HT-29 (cell line): ENCODE measurements at regions not wholly inside any gene's neighbourhood (a gene's known extent, or its start where the extent isn't known, plus 50 kb on each side); places are given as distances from the start of the nearest gene placed in this dataset.
"Not testable (repeated sequence)": the region's sequence is repeated elsewhere in the genome, so short reads cannot be mapped to it uniquely, and the experiment has no call there.

Experiments
- DNase-seq: peaks from one replicate; pipeline ENCODE4 v3.0.0-alpha.2; 2015; ENCODE audit warnings: low spot score

DNA sequence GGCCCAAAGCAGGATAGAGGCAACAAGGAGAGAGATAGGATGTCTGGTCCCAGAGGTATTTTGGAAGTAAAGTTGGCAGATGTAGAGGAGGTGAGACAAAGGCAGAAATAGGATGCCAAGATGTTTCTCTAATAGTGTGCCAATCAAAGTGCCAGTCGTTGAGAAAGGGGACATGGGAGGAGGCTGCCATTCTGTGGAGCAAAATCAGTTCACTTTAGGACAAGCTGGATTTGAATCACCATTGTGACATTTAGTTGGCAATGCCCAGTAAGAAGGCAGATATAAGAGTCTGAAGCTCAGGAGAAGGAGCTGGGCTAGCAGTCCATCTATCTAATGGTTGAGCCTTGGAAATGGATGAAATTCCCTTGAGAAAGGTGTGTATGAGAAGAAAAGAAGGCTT, 53.8 kb downstream of the ADRB2 start:
- DNase-seq = no peak

DNA sequence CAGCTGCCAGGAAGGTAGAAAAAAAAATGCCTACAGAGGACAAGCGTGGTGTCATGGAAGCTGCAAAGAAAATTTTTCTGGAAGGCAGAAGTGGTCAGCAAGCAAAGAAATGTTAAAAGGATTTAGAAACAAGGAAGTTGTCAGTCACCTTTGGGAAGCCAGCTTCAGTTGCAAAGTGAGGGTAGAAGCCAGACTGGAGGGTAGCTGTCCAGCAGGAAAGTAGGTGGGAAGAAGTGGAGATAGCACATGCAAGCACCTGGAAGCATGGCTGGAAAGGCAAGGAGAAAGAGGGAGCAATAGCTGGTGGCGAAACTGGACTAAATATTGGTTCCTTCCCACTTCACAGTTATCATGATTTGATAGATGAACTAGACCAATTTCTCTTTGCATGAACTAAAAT, 54.3 kb downstream of the ADRB2 start:
- no peak for DNase-seq

DNA sequence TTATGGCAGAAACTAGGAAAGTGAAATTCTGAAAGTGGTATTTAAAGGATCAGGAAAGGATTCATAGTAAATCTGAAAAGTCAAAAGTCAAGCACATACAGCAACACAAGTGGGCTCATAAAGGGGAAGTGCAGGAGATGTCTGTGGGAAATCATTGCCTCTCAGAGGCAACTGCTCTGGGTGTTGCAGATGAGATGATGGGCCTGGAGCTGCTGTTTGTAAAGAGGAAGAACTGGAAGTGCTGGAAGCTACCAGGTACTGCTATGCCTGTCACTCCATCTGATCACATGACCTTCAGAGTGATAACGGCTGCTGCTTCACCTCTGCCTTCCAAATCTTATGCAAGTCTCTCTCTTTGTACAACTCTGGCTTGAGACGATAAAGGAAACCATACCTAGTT, 55.9 kb downstream of the ADRB2 start:
- no peak for DNase-seq

DNA sequence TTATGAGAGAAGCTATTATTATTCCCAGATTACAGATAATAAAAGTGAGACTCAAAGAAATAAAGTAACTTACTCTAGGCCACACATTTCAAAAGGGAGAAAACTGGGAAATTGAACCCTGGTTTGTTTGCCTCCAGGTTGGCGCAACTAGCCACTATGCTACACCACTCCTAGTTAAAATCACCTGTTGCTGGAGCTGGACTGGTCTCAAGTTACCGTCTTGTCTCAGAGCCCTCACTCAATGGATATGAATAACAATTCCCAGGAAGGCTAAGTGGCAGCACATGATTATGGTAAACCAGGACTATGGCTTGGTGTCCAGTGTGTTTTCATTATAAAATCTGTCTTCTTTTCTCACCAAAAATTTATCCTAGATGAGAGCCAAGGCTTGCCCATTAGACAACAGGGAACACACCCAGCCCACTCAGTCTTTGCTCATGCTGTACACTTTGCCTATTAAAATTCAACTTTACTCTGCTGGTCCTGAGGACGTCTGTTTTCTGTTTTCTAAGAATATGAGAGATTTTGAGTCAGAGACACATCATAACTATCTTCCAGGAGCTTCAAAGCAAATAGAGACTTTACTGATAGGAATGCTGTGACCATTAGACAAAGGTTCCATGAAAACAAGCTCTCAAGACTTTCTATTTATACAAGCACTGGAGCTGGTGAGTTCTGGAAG, 58.1 kb downstream of the ADRB2 start:
- no peak for DNase-seq

DNA sequence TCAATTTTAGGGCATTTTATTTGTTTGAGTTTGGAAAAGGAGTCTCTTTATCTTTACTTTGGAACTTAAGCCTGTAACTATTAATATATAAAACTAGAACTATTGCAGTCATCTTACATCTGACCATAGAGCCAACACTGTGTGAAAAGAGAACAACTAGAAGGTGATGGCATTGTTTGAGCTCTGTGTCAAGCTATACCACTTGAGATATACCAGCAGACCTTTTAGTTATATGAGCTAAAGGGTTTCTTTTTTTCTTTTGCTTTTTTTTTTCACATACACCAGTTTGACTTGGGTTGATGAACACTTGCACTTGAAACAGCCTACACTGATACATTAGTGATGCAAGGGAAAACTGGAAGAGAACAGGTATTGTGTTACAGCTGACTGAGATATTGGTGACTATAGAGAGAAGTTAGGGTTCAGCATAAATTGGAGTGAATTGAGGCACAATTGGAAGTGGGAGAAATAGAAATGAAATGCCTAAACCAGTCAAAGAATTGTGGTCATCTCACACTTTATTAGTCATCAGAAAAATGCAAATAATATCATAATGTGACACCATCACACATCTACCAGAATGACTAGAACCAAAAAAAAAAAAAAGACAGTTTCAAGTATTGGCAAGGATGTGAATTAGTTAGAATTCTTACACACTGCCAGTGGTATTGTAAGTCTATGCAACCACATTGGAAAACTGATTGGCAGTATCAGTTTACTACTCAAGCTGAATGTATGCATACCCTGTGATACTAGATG, 60.9 kb downstream of the ADRB2 start:
- DNase-seq = no peak

DNA sequence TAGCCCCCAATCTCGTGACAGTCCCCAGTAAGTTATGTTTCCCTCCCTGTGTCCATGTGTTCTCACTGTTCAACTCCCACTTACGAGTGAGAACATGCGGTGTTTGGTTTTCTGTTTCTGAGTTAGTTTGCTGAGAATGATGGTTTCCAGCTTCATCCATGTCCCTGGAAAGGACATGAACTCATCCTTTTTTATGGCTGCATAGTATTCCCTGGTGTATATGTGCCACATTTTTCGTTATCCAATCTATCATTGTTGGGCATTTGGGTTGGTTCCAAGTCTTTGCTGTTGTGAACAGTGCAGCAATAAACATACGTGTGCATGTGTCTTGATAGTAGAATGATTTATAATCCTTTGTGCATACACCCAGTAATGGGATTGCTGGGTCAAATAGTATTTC, 63.5 kb downstream of the ADRB2 start:
- DNase-seq = not testable (repeated sequence)

DNA sequence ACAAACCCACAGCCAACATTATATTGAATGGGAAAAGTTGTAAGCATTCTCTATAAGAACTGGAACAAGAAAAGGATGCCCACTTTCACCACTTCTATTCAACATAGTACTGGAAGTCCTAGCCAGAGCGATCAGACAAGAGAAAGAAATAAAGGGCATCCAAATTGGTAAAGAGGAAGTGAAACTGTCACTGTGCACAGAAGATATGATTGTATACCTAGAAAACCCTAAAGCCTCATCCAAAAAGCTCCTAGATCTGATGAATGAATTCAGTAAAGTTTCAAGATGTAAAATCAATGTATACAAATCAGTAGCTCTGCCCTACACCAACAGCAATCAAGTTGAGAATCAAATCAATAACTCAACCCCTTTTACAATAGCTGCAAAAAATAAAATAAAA, 69.0 kb downstream of the ADRB2 start:
- DNase-seq = not testable (repeated sequence)

DNA sequence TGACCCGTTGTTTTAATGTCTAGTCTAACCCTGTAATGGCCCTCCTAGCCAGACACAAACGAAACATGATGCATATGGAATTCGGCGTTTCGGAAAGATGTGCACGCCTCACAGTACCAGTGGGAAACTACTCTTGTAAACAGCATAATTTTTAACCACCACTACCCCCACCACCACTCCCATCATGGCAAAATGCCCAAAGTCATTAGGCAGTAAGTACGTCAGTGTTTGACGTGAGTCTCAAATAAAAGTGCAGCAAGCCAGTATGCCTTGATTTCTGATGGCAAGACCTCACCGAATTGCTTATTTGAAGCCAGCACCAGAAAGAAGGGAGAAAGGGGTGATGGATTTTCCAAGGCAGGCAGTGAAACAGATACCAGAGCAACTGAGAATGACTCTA, 71.4 kb downstream of the ADRB2 start:
- DNase-seq = no peak

DNA sequence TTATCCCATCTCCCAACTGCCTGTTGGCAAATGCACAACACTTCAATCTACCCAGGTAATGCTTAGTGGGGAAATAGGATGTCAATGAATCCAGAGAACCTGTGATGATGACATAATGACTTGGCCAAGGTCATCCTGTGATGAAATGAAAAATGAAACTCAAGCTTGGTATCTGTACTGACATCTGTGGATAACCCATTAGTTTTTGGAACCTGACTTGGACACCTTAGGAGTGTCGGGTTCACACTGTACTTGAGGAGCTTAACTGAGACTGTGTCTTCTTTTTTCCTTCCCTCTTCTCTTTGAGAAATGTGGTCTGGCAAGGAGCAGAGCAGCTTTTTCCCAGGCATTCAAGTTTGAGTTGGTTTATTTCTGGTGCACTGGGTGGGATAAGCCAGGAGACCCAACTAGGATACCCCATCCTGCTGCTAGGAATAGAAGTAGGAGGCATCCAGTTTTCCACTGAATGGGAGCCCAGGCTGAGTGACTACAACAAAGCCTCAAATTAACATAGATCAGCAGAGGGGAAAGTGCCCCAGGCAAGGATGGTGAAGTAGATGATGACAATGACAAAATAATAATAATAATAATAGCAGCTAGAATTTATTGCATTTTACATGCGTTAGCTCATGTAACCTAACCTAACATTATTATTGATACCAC, 72.1 kb downstream of the ADRB2 start:
- no peak for DNase-seq

DNA sequence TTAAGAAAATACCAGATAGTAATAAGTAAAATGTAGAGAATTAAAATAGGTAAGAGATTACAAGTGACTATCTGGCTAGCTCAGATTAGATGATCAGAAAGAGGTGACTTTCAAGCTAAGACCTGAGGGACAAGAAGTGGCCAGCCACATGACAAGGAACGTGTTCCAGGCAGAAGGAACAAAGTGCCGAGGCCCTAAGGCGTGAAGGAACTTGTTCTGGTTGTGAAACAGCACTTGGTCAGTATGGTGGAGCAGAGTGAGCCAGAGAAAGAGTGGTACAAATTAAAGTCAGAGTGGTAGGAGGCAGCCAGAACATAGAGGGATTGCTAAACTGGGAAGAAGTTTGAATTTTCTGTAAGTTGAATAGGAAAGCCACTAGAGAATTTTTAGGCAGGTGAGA, 73.6 kb downstream of the ADRB2 start:
- no peak for DNase-seq

DNA sequence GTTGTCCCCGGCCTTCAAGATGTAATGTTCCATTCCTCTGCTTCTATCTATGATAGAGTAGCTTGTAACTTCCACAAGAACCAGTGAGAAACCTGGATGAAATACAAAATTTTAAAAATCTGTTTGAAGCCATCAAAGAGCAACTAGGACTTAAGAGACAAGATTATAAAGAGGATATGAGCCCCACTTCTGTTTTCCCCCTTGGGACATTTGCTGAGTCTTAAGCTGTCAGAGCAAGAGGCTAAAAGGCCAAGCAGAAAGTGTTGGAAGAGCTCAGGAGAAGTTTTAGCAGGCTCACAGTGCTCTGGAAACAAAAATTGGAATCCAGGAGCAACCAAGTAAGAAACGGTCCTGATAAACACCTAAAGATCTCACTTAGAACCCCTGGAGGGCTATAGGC, 76.1 kb downstream of the ADRB2 start:
- DNase-seq = no peak

DNA sequence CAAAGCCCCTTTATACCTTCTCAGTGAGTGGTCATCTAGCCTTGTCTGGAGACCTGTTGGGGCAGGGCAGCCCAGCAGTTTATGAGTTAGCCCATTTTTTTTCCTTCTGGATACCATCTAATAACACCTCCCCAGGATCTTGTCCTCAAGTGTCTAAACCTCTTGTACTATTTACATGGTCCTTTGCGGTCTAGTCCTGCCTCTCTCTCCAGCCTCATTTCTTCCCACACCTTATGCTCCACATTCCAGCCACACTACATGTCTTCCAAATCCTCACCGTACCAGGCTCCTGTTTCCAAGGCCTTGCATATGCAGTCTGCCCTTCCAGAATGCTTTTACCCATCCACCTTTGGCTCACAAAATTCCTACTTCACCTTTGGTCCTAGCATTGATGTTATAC, 77.2 kb downstream of the ADRB2 start:
- DNase-seq = no peak

DNA sequence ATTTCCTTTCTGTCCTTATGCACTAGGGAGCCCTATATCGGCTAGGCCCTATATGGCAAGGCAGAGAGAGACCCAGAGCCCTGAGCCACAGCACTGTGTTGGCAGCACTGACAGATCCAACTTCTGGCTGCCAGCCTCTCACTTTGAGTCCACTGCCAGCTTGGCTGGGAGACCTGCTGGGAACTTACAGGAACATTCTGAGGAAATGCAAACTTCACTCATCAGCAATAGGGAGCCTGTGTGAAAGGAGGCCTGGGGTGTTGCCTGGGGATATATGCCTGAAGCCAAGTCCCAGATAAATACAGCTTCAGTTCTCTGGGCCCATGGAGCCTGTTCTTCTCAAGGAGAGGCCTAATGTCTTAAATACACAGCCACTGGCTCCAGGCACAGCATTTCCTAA, 78.0 kb downstream of the ADRB2 start:
- DNase-seq = no peak

DNA sequence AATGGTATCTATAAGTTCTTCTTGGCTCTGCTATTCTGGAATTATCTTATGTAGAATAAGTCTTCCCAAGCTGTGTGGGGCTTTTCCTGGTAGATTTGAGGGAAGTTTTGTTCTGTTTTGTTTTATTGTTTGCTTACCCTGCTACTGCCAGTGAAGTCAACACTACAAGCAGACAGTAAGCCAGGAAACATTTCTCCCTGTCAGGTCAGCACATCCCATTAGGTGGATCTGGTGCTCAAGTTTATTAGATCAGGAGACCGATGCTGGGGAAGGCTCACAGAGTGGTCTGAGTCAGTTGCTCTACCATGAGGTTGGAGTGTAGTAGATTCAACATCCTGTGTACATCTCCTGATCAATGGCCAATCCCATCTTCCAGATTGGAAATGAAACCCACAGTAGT, 79.1 kb downstream of the ADRB2 start:
- no peak for DNase-seq

DNA sequence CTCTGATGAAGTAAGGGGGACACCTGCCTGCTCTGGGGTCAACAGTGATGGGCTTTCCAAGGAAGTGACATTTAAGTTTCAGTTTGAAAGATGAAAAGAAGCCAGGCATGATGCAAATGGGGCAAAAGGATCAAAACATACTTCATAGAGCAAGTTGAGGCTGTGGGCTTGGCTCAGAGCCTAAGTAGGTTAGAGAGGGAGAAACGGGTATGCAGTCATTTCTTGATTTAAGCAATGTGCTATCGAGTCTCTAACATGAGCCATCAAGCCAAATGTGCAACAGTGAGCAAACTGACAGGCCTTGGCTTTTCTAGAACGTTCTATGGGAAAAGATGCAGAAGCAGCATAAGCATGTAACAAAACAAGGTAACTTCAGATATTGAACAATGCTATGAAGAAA, 80.6 kb downstream of the ADRB2 start:
- no peak for DNase-seq

DNA sequence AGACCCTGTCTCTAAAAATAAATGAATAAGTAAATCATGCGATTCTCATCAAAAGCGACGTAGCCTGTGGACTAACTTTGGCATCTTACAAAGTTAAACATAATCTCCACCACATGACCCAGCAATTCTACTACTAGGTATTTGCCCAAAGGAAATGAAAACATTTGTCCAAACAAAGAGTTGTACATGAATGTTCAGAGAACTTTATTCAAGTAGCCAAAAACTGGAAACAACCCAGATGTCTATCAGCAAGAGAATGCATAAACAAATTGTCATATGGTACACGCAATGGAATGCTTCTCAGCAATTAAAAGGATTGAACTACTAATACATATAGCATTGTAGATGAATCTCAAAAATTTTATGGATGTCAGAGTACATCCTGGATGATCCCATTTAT, 82.6 kb downstream of the ADRB2 start:
- no peak for DNase-seq

DNA sequence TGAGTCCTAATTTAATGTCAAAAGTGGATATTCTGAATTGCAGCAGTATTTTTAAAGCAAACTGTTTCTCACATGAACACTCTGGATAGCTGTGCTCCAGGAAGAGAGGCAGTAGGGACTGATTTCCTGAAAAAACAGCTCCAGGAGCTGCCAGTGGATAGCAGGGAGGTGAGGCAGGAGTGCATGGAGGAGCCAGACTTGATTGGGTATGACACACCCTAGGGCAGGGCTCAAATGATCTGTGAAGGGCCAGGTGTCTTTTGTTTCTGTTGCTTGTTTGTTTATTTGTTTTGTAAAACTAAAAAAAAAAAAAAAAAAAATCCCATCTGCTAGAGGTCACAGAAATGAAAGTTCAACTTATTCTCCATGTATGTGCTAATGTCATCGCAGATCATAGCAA, 83.4 kb downstream of the ADRB2 start:
- no peak for DNase-seq

DNA sequence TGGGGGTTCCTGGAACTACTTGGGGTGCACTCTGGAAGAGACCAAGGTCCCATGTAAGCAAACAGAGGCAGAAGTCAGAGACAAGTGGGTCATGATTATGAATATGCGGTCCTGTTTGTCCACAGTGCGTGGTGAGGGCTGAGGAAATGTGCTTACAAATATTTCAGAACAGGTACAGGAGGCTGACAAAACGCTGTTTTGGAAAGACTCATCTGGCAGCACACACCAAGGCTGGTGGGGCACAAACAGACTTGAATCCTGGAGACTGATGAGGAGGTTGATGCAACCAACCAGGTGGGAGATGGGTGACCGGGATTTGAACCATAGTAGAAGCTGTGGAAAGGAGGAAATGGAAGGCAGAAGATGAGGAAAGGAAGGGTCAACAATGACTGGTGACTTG, 83.8 kb downstream of the ADRB2 start:
- no peak for DNase-seq

DNA sequence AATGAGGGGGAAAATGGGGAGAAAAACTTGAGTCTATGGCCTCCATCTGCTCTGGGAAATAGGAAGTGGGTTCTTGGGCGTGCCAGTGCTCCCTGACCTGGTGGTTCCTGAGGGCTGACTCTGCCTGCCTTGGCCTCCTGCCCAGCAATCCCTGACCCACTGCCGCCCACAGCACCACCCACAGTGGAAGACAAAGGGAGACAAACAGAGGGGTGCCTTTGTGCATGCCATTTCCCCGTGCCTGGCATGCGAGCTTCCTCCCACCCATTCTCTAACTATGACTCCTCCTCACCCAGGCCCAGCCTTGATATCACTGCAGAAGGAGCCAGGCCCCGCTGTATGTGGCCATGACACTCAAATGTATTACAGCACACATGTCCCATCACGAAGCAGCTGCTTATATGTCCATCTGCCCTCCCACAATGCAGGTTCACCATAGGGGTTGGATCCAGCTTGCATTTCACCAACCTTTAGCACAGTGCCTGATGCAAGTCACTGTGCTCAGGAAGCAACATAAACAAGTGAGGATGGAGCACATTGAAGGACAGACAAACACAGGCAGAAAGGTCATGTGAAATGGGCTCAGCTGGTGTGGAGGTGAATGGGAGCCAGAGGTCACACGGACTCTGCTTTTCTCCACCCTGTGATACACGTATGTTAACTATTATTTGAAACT, 84.4 kb downstream of the ADRB2 start:
- DNase-seq = peak; percentile 93

DNA sequence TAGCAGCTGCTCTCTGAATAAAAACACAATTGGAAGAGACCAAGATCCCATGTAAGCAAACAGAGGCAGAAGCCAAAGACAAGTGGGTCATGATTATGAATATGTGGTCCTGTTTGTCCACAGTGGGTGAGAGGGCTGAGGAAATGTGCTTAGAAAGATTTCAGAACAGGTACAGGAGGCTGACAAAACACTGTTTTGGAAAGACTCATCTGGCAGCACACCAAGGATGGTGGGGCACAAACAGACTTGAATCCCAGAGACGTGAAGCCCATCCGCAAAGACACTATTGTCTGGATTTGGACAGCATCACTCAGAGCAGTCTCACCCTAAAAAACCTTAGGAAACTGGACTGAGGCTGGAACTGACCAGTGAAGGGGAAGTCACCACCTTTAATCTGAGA, 85.0 kb downstream of the ADRB2 start:
- no peak for DNase-seq

DNA sequence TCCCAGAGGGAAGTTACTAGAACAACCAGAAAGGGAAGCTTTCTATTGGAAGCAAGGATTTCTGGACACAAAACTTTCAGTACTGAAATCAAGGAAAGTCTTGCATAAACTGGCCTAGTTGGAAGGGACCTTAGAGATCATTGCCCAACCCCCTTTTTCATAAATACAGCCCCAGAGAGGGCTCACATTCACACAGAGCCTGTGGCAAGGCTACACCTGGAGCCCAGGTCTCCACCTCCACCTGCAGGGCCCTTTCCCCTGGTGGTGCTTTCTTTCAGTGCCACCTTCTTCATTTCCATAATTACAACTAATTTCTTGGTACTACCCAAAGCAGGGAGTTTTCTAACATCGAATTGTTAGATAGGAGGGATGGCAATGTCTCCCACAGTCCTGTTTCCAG, 85.7 kb downstream of the ADRB2 start:
- DNase-seq = peak; percentile 50

DNA sequence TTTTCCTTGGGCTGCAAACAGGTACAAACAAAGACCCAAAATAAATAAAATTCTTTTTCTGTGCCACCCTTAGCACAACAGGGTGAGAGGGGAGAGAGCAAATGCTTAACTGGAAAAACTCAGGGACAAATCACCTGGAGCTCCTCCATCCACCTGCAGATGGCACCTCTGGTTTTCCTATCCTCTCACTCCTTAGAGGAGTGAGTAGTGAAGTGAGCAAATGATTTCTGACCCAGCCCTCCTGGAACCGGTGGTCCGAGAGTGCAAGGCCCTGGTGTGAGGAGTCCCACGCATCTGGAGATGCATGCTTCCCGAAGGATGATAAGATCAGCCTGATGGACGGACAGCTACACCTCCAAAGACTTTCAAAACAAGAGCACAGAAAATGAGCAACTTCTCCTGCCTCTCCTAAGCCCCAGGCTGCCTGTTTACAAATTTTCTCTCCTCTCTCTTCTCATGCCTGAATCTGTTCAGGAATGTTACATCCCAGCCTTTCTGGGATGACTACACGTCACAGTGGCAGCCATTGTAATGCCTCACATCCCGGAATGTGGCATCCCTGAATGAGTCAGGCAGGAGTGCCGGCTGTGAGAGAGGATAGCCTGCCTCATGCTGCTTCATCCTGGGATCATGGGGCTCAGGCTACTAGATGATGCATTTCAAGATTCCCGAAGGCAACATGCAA, 86.4 kb downstream of the ADRB2 start:
- peak; percentile 84 for DNase-seq
